Epithelial cell of esophagus (primary cell): ENCODE measurements at regions not wholly inside any gene's neighbourhood (a gene's known extent, or its start where the extent isn't known, plus 50 kb on each side); places are given as distances from the start of the nearest gene placed in this dataset.

Experiments
- DNase-seq: peaks from one replicate; pipeline ENCODE4 v3.0.0; 2010; ENCODE audit warnings: low read depth
- H3K4me3 ChIP-seq: 2 replicates; pipeline ENCODE4 v1.5.1; 2011; ENCODE audit warnings: mild to moderate bottlenecking, low read length, control low read depth
- TF ChIP-seq, protein P1 (sequence below): IDR thresholded peaks from 2 replicates; pipeline ENCODE4 v1.5.1; 2011; ENCODE audit warnings: low read depth, mild to moderate bottlenecking, low read length, control low read depth, inconsistent platforms; ENCODE audit not compliant: insufficient read depth; ENCODE audit errors: missing control alignments

DNA sequence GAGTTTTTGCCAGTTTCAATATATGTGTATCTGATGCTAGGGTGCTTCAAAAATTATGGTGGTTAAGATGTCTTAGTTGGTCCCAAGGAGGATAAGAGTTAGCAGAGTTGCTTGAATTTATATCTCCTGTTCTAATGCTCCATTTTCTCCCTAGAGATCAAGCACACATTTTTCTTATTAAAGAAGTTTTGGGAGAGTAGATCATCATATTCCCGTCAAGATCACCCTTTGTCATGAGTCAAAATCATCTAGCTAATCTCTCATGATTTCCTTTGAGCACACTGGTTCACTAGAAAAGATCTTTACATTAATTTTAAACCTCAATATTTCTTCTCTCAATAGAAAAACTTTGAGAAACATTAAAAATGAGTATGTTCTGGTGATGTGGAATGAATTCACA is 429.9 kb upstream of the SEMA3A start:
- TF ChIP-seq, protein P1, sequence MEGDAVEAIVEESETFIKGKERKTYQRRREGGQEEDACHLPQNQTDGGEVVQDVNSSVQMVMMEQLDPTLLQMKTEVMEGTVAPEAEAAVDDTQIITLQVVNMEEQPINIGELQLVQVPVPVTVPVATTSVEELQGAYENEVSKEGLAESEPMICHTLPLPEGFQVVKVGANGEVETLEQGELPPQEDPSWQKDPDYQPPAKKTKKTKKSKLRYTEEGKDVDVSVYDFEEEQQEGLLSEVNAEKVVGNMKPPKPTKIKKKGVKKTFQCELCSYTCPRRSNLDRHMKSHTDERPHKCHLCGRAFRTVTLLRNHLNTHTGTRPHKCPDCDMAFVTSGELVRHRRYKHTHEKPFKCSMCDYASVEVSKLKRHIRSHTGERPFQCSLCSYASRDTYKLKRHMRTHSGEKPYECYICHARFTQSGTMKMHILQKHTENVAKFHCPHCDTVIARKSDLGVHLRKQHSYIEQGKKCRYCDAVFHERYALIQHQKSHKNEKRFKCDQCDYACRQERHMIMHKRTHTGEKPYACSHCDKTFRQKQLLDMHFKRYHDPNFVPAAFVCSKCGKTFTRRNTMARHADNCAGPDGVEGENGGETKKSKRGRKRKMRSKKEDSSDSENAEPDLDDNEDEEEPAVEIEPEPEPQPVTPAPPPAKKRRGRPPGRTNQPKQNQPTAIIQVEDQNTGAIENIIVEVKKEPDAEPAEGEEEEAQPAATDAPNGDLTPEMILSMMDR, result no peak

DNA sequence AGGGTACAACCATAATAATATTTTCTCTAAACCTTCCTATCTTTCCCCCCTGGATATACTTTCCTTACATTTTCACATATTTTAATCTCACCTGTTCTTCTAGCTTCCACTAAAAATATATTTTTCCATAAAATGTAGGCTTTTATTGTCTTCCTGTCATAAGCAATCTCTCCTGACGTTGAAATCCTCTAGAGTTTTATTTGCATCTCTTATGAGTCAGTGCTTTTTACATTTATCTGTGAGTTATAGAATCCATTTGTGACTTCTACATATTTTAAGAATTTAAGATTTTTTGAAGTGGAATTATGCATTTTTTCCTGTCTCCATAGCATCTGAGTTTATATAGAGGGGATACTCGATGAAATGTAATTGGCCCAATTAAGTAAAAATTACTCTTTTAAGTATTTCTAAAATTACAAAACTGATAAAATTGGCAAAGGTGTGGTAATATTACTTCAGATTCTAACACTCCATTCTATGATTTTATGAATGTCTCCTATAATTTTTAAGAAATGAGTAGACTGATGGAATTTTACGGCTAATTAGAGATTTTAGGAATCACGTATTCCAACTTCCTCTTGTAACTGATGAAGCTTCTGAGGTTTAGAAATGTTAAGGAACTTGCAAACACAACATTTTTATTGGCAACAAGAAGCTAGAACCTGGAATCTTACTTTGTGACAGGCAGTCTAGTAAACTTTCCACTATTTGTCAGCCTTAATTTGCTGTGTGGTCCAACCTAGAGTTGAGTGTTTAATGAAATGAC is 422.9 kb upstream of the SEMA3A start:
- H3K4me3 ChIP-seq, result no peak overlapping the region
- TF ChIP-seq, protein P1, result no peak
- DNase-seq, result no peak

More for the DNA sequence above, 429.9 kb upstream of the SEMA3A start:
- DNase-seq, result no peak
- H3K4me3 ChIP-seq, result no peak overlapping the region

DNA sequence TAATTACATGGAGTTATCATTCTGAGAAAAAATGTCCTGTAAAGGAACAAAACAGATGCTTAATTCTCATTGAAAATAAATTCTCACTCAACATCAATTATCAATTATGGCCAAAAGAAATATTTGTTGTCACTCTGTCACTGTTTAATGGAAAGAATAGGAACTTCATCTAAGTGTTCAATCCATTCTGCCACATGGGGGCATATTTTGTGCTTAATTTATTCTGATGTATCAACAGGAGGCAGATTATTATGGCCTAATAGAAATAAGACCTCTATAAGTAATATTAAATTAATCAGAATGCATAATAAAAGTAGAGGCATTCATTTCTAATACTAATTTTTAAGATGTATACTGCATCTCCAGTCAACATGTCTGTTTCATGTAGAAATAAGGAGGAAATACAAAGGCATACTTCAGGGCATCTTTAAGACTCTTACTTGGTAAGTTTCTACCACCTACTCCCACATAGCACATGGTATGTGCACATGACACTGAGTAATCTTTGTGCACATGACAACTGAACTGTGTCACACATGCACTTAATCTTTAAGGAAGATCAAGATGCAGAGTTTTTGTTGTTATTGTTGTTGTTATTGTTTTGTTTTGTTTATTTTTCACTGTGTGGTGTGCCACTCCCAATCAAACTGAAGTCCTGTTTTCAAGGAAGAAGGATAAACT is 420.4 kb upstream of the SEMA3A start:
- peak; percentile 25 for DNase-seq
- no peak overlapping the region for H3K4me3 ChIP-seq
- TF ChIP-seq, protein P1, result peak; percentile 10

DNA sequence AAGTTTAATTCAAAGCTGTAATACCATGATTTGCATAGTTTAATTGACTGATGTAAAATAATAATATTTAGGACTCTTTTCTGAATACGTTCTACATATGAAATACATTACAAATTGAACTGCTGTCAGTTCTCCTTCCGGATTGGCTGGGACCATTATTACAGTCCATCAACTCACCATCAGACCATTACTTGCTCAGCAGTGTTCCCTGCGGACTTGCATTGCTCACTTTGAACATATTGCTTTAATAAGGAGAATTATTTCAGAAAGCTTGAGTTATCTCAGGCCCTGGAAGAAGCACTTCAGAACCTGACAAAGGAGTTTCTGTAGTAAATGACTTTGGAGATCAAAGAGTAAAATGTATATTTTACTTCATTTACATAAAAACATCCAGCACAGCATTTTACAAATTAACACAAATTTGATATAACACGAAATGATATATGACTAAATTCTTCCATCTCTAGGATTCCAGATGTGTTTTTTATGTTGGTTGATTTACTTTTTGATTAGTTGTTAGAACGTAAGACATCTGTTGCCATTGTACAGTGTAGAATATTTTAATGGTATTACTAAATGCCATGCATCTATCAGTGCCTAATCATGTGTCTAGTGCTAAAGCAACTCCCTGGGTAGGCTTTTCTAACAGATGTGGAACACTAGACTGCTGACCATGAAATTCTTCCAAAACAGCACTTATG is 418.5 kb upstream of the SEMA3A start:
- no peak for DNase-seq
- H3K4me3 ChIP-seq, result no peak overlapping the region
- TF ChIP-seq, protein P1, result no peak

DNA sequence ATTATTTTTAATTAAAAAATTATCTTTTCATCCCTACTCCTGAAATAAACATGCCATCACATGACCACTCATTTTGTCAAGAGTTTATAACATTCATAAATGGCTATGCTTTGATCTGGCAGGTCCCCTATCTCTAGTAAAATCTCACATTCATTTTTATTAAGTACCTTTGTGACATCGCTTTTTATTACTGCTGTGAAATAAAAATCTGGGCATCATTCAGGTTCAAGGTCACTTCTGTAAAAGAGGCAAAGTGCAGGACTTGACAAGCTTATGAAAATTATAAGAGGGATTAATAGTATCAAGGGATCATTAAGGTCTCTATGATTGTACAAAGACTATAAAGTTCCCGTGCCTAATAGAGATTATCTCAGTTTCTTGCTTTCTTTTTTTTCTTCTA is 416.8 kb upstream of the SEMA3A start:
- no peak overlapping the region for H3K4me3 ChIP-seq
- no peak for DNase-seq
- TF ChIP-seq, protein P1, result no peak

DNA sequence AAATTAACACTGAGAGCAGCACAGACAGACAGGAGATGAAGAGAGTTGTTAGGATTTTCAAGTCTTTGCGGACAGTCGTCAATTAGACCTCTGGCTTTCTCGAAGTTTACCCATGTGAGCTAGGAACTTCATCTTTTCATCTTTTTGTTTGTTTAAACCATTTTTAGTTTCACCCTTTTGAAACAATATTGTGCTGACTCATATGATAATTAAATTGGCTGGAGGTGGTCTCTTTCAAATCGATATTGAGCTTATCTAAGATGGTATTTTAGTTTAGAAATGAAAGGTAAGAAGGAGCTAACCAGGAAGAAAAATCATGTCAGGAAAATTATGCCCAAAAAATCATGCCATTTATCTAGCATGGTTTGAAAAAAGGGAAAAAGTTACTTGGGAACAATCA is 415.8 kb upstream of the SEMA3A start:
- DNase-seq, result no peak
- TF ChIP-seq, protein P1, result no peak
- no peak overlapping the region for H3K4me3 ChIP-seq

DNA sequence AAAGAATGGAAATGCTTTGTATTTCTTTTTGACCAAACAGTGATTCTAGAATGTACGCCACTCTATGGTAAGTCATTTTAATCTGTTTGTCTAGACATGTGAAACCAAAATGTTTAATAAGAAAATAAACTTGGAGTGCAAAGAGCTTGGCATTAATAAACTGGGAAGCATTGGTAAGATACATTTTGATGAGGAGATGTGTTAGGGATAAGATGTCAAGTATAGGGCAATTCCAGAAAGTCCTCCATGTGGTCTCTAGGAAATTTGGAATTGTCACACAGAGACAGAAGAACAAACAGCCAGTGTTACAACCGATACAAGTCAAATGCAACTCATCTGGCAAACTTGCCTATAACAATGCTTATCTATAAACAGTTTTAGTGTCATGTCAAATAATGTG is 410.7 kb upstream of the SEMA3A start:
- H3K4me3 ChIP-seq, result no peak overlapping the region
- TF ChIP-seq, protein P1, result no peak
- DNase-seq, result no peak
